Sigmoid colon (tissue), 4 donors: ENCODE measurements at regions not wholly inside any gene's neighbourhood (a gene's known extent, or its start where the extent isn't known, plus 50 kb on each side); places are given as distances from the start of the nearest gene placed in this dataset.

Experiments used
- CTCF ChIP-seq, 4 experiments: fragments of 450-650 bp in 3 of 4; fragments of 200-600 bp in 1 of 4; IDR thresholded peaks; one replicate each; pipeline ENCODE4 v1.5.1; 2016 to 2019; ENCODE audit warnings: antibody characterized with exemption in 4 of 4, mild to moderate bottlenecking in 3 of 4, moderate library complexity in 2 of 4
- POLR2AphosphoS5 ChIP-seq, 4 donors: sonication (generic); formaldehyde crosslinking; IDR thresholded peaks; one replicate each; pipeline ENCODE4 v1.6.1; 2017; ENCODE audit warnings: antibody characterized with exemption in 4 of 4

- TF ChIP-seq CTCF (IDR thresholded peaks at IDR 0.05) (no peak), POLR2AphosphoS5 (IDR thresholded peaks at IDR 0.05) (no peak)
Measured at GRCh38 chr5:101721543-101721942, 574.5 kb downstream of the SLCO4C1 start.
